ENCODE measurements at regions not wholly inside any gene's neighbourhood (a gene's known extent, or its start where the extent isn't known, plus 50 kb on each side); places are given as distances from the start of the nearest gene placed in this dataset.

- Histone ChIP-seq H4K20me1 (ENCODE audit: insufficient read depth, low read length) (no peaks in the 10 kb centered on the region), H2AFZ (ENCODE audit: insufficient read depth, low read depth, low read length, poor library complexity, severe bottlenecking) (no peak overlapping the region), H3K4me1 (ENCODE audit: control insufficient read depth in 1 of 2, insufficient read depth in 2 of 2, low read length in 2 of 2) (no peaks in the 10 kb centered on the region), H3K9ac (ENCODE audit: insufficient read depth, low read length, poor library complexity, severe bottlenecking) (no peak overlapping the region), H3K4me3 (replicated peaks in 1 of 3; ENCODE audit: low read depth in 2 of 3, low read length in 3 of 3) (no peak overlapping the region), H3K27me3 (ENCODE audit: control insufficient read depth in 2 of 2, insufficient read depth in 2 of 2, low read length in 2 of 2) (no peaks in the 10 kb centered on the region), H3K4me2 (replicated peaks; ENCODE audit: extremely low read depth, low read length, poor library complexity, severe bottlenecking) (no peak overlapping the region), H3K9me3 (replicated peaks in 1 of 2; ENCODE audit: control insufficient read depth in 1 of 2, insufficient read depth in 1 of 2, low read length in 2 of 2) (peaks cover 0 to 10% of the 10 kb centered on the region in 2 donors), H3K79me2 (ENCODE audit: insufficient read depth, low read length) (no peaks in the 10 kb centered on the region), H3K27ac (ENCODE audit: low read depth in 1 of 2, low read length in 2 of 2) (no peak overlapping the region), H3K36me3 (replicated peaks in 1 of 2; ENCODE audit: control insufficient read depth in 1 of 2, insufficient read depth in 2 of 2, low read length in 2 of 2) (no peaks in the 10 kb centered on the region)
- Mint-ChIP-seq H3K36me3 (no peaks in the 10 kb centered on the region), H3K9me3 (peaks cover 2 to 12% (median 4%) of the 10 kb centered on the region in 7 donors), H3K4me1 (no peaks in the 10 kb centered on the region), H3K27ac (no peak overlapping the region), H3K27me3 (ENCODE audit: low read depth in 3 of 3) (peaks cover 0 to 2% (median 2%) of the 10 kb centered on the region in 3 donors), H3K4me3 (no peak overlapping the region)
- intact Hi-C loops (cut with micrococcal nuclease) = no loop called here
- DNase-seq = no peak
- no peak for TF ChIP-seq CTCF (IDR thresholded peaks at IDR 0.05)
Observed at GRCh38 chr1:55746710-55747109, 531.5 kb upstream of the USP24 start.

GRCh38 chr1:55741516-55741915 is 526.4 kb upstream of the USP24 start:
- peaks cover 0 to 4% (median 3%) of the 10 kb centered on the region in 3 donors for H3K27me3 Mint-ChIP-seq (ENCODE audit: low read depth in 3 of 3)
- no peak overlapping the region for H3K4me3 Mint-ChIP-seq
- Histone ChIP-seq H3K9ac (ENCODE audit: insufficient read depth, low read length, poor library complexity, severe bottlenecking) (no peak overlapping the region), H3K27me3 (ENCODE audit: control insufficient read depth in 2 of 2, insufficient read depth in 2 of 2, low read length in 2 of 2) (no peaks in the 10 kb centered on the region), H3K4me2 (replicated peaks; ENCODE audit: extremely low read depth, low read length, poor library complexity, severe bottlenecking) (no peak overlapping the region), H3K79me2 (ENCODE audit: insufficient read depth, low read length) (no peaks in the 10 kb centered on the region), H3K27ac (ENCODE audit: low read depth in 1 of 2, low read length in 2 of 2) (no peak overlapping the region), H2AFZ (ENCODE audit: insufficient read depth, low read depth, low read length, poor library complexity, severe bottlenecking) (no peak overlapping the region), H3K36me3 (replicated peaks in 1 of 2; ENCODE audit: control insufficient read depth in 1 of 2, insufficient read depth in 2 of 2, low read length in 2 of 2) (no peaks in the 10 kb centered on the region), H3K9me3 (replicated peaks in 1 of 2; ENCODE audit: control insufficient read depth in 1 of 2, insufficient read depth in 1 of 2, low read length in 2 of 2) (peaks cover 0 to 7% of the 10 kb centered on the region in 2 donors), H4K20me1 (ENCODE audit: insufficient read depth, low read length) (no peaks in the 10 kb centered on the region), H3K4me3 (replicated peaks in 1 of 3; ENCODE audit: low read depth in 2 of 3, low read length in 3 of 3) (no peak overlapping the region), H3K4me1 (ENCODE audit: control insufficient read depth in 1 of 2, insufficient read depth in 2 of 2, low read length in 2 of 2) (no peaks in the 10 kb centered on the region)
- no peaks in the 10 kb centered on the region for H3K36me3 Mint-ChIP-seq
- intact Hi-C loops (cut with micrococcal nuclease) = no loop called here
- WGBS (ENCODE audit: insufficient coverage) = 78% methylated on average over 1 of the region's 1 CpG
- peaks cover 2 to 11% (median 4%) of the 10 kb centered on the region in 7 donors for H3K9me3 Mint-ChIP-seq
- no peak for TF ChIP-seq CTCF (IDR thresholded peaks at IDR 0.05)
- no peak overlapping the region for H3K27ac Mint-ChIP-seq
- DNase-seq = no peak
- H3K4me1 Mint-ChIP-seq = no peaks in the 10 kb centered on the region

All from CD14-positive monocyte (primary cell).